ENCODE measurements at regions not wholly inside any gene's neighbourhood (a gene's known extent, or its start where the extent isn't known, plus 50 kb on each side); places are given as distances from the start of the nearest gene placed in this dataset.

- Histone ChIP-seq H3K36me3 (replicated peaks; ENCODE audit: insufficient read depth, low read length) (no peaks in the 10 kb centered on the region), H2AFZ (ENCODE audit: low read length) (no peak overlapping the region), H3K9me3 (replicated peaks; ENCODE audit: insufficient read depth, low read length) (no peaks in the 10 kb centered on the region), H3K4me1 (ENCODE audit: low read length) (no peaks in the 10 kb centered on the region), H3K9ac (ENCODE audit: low read length) (no peak overlapping the region), H3K27ac (ENCODE audit: low read length) (no peak overlapping the region), H4K20me1 (ENCODE audit: insufficient read depth, low read length) (no peaks in the 10 kb centered on the region), H3F3A (ENCODE audit: insufficient read depth, low read length) (no peaks in the 10 kb centered on the region), H3K4me3 (ENCODE audit: low read length) (no peak overlapping the region), H3K79me2 (ENCODE audit: low read length) (no peaks in the 10 kb centered on the region), H3K4me2 (ENCODE audit: low read depth, low read length) (no peak overlapping the region), H3K27me3 (replicated peaks; ENCODE audit: insufficient read depth, low read length) (no peaks in the 10 kb centered on the region), H3K9me2 (replicated peaks; ENCODE audit: insufficient read depth, low read length) (no peaks in the 10 kb centered on the region)
- no peak for DNase-seq
- TF ChIP-seq EZH2 (optimal IDR thresholded peaks at IDR 0.05; ENCODE audit: low read depth, low read length) (no peak), EZH2phosphoT487 (IDR thresholded peaks at IDR 0.05; ENCODE audit: low read length) (no peak), CTCF (IDR thresholded peaks at IDR 0.05; ENCODE audit: low read length) (no peak)
Measured at GRCh38 chr2:167712275-167712674, 535.1 kb downstream of the STK39 start.

DNA sequence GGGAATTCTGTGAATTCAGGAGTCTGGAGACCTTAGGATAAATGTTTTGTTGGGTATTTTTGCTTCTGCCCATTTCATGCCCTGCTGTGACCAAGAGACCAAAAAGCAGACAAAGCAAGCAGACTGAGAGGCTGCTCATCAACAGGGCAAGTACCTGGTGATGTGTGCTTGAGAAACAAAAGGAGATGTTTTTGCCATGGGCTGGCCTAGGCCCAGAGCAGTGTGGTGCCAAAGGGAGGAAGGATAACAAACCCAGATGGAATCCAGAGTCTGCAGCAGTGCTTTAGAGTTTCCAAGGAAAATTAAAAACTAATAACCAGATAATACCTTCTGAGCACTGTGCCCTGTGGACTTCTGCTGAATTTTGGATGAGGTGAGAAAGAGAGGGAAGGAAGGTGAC is 538.4 kb downstream of the STK39 start:
- Histone ChIP-seq H3F3A (ENCODE audit: insufficient read depth, low read length) (no peaks in the 10 kb centered on the region), H3K9me3 (replicated peaks; ENCODE audit: insufficient read depth, low read length) (no peaks in the 10 kb centered on the region), H3K79me2 (ENCODE audit: low read length) (no peaks in the 10 kb centered on the region), H4K20me1 (ENCODE audit: insufficient read depth, low read length) (no peaks in the 10 kb centered on the region), H3K36me3 (replicated peaks; ENCODE audit: insufficient read depth, low read length) (no peaks in the 10 kb centered on the region), H3K27me3 (replicated peaks; ENCODE audit: insufficient read depth, low read length) (no peaks in the 10 kb centered on the region), H3K4me2 (ENCODE audit: low read depth, low read length) (no peak overlapping the region), H3K4me3 (ENCODE audit: low read length) (no peak overlapping the region), H3K9ac (ENCODE audit: low read length) (no peak overlapping the region), H3K27ac (ENCODE audit: low read length) (no peak overlapping the region), H3K4me1 (ENCODE audit: low read length) (no peaks in the 10 kb centered on the region), H3K9me2 (replicated peaks; ENCODE audit: insufficient read depth, low read length) (no peaks in the 10 kb centered on the region), H2AFZ (ENCODE audit: low read length) (no peak overlapping the region)
- DNase-seq: no peak
- TF ChIP-seq CTCF (IDR thresholded peaks at IDR 0.05; ENCODE audit: low read length) (no peak), EZH2 (optimal IDR thresholded peaks at IDR 0.05; ENCODE audit: low read depth, low read length) (no peak), EZH2phosphoT487 (IDR thresholded peaks at IDR 0.05; ENCODE audit: low read length) (no peak)

GRCh38 chr2:167706800-167707199 is 540.6 kb downstream of the STK39 start:
- Histone ChIP-seq H3F3A (ENCODE audit: insufficient read depth, low read length) (no peaks in the 10 kb centered on the region), H3K9me3 (replicated peaks; ENCODE audit: insufficient read depth, low read length) (no peaks in the 10 kb centered on the region), H3K4me1 (ENCODE audit: low read length) (no peaks in the 10 kb centered on the region), H3K9me2 (replicated peaks; ENCODE audit: insufficient read depth, low read length) (no peaks in the 10 kb centered on the region), H3K27ac (ENCODE audit: low read length) (no peak overlapping the region), H3K4me3 (ENCODE audit: low read length) (no peak overlapping the region), H3K4me2 (ENCODE audit: low read depth, low read length) (no peak overlapping the region), H2AFZ (ENCODE audit: low read length) (no peak overlapping the region), H3K9ac (ENCODE audit: low read length) (no peak overlapping the region), H4K20me1 (ENCODE audit: insufficient read depth, low read length) (no peaks in the 10 kb centered on the region), H3K79me2 (ENCODE audit: low read length) (no peaks in the 10 kb centered on the region), H3K36me3 (replicated peaks; ENCODE audit: insufficient read depth, low read length) (no peaks in the 10 kb centered on the region), H3K27me3 (replicated peaks; ENCODE audit: insufficient read depth, low read length) (no peaks in the 10 kb centered on the region)
- no peak for TF ChIP-seq CTCF (IDR thresholded peaks at IDR 0.05; ENCODE audit: low read length)
- TF ChIP-seq EZH2phosphoT487 (IDR thresholded peaks at IDR 0.05; ENCODE audit: low read length): no peak
- TF ChIP-seq EZH2 (optimal IDR thresholded peaks at IDR 0.05; ENCODE audit: low read depth, low read length): no peak
- DNase-seq: no peak

Data from MM.1S (cell line).